ENCODE measurements at regions not wholly inside any gene's neighbourhood (a gene's known extent, or its start where the extent isn't known, plus 50 kb on each side); places are given as distances from the start of the nearest gene placed in this dataset.

GRCh38 chr12:87846045-87846444, 183.2 kb downstream of the C12orf50 start:
- DNase-seq (ENCODE audit: low spot score) (no peak), ATAC-seq (no peak)

DNA sequence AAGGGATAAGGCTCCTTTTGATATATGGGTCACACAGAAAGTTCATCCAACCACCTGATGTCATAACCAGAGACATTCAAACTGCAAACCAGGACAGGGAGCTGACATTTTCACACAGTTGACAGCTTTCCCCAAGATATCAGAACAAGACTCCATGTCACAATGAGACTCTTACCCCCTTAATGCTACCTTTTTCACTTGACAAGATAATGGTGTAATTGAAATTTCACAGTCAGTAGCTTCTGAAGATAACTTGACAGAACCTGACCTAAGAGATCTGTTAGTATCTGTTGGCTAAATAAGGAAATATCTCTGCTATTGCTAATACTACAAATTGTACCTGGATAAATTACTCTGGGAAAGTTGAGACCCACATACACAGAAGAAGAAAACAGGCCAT, 187.3 kb downstream of the C12orf50 start:
- DNase-seq (ENCODE audit: low spot score) (no peak), ATAC-seq (no peak)

- DNase-seq (ENCODE audit: low spot score) (no peak), ATAC-seq (no peak)
Observed at GRCh38 chr12:87836190-87836589, 193.0 kb downstream of the C12orf50 start.

DNA sequence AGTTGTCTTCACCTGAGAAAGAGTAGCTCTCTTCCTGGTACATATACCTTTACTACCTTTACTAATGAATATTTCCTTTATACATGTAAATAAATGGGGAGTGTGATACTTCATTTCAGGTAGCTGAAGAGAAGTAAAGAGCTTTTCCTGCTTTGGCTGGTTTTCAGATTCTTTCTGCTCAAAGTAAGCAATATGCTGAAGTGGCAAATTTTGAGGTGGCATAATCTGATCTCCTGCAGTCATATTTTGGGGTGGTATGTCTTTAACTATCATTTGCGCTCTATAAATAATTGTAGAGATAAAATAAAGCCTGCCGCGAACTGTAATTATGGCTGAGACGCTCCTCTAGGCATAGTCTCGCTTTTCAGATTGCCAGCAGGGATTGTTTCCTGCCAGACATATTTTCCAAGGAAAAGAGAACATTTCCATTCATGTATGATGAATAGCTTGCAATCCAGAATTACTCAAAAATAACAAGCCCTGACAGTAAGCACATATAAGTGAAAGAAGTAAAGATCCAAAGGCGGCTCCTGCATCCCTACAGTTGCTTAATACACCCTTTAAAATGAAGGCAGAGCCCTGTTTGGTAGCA, 200.7 kb downstream of the C12orf50 start:
- no peak for ATAC-seq
- no peak for DNase-seq (ENCODE audit: low spot score)

DNA sequence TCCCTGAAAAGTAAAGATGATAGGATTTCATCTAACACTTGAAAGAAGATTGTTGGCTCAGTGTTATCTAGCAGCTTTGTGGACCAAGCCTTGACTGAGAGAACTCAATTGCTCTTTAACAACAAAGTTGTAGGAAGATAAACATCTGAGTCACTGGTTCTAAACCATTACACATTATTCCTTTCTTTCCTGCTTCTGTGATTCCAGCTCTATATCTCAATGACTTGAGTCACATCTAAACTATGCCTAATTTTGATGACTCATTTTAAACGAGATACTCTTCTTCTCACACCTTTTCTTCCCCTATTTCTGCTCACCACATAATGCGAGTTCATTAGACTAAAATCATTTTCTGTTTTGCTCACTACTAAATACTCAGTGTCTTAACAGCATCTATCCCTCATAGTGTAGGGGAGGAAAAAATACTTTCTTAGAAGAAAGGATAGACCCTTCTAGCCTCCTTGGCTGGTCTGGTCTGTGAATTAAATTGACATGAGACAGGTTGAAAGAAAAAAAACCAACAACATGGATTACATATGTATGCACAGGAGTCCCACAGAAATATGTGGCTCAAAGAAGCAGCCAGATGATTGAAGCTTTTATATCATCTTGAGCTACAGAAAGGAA, 201.4 kb downstream of the C12orf50 start:
- ATAC-seq (no peak), DNase-seq (ENCODE audit: low spot score) (no peak)

GRCh38 chr12:87822923-87823322, 206.3 kb downstream of the C12orf50 start:
- DNase-seq (ENCODE audit: low spot score), result no peak
- no peak for ATAC-seq

GRCh38 chr12:87820524-87821202, 208.5 kb downstream of the C12orf50 start:
- DNase-seq (ENCODE audit: low spot score) (no peak), ATAC-seq (no peak)

DNA sequence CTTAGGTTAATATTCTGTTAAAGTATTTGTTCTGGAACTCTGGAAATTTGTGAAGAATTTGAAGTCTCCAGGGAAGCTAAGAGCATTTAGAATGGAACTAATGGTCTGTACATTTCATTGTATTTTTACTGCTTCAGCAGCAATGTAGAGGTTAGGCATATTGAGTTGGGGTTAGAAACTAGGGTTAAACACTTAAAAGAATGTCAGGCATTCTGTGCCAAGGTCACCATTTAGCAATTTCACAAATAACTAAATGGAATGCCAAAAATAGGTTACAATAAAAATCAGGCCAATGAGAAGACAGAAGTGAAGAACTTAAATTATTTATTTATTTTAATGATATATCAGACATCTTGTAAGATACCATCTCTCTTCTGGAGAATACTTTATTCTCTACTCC, 210.8 kb downstream of the C12orf50 start:
- DNase-seq (ENCODE audit: low spot score) (no peak), ATAC-seq (no peak)

DNA sequence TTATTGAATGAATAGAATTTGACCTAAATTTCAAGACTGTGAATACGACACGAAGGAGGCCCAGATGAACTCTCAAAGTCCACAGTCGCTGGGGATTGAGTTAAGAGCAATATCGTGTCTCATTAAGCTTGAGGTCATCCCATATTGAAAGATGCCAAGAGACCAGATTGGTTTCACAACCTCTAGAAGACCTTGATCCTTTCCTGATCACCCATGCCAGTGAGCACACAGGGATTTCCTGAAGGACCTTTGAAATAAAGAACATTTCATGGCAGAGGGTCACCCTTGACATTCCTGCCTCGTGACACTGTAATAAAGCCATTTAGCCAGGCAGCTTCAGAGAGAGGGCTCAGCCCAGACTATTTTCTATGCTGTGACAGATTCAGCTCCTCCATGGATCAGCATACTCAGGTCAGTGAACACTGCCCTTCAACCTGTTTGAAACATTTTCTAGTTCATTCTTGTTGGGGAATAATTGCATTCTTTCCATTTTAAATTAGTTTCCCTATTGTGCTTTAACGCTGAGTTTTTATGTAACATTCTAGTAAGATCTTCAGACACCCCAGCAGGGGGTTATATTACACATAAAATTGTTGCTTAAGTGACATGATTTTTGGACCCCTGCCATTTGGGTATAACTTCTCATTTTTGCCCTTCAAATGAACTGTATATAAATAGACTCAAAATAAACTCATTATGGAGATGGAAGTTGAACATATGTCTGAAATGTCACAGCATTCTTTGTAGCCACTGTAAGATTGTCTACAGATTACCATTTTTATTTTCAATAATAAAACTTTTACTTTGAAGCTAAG, 213.2 kb downstream of the C12orf50 start:
- peak; percentile 65 for DNase-seq (ENCODE audit: low spot score)
- peak; percentile 88 for ATAC-seq

GRCh38 chr12:87814625-87815024, 214.6 kb downstream of the C12orf50 start:
- no peak for DNase-seq (ENCODE audit: low spot score)
- no peak for ATAC-seq

DNA sequence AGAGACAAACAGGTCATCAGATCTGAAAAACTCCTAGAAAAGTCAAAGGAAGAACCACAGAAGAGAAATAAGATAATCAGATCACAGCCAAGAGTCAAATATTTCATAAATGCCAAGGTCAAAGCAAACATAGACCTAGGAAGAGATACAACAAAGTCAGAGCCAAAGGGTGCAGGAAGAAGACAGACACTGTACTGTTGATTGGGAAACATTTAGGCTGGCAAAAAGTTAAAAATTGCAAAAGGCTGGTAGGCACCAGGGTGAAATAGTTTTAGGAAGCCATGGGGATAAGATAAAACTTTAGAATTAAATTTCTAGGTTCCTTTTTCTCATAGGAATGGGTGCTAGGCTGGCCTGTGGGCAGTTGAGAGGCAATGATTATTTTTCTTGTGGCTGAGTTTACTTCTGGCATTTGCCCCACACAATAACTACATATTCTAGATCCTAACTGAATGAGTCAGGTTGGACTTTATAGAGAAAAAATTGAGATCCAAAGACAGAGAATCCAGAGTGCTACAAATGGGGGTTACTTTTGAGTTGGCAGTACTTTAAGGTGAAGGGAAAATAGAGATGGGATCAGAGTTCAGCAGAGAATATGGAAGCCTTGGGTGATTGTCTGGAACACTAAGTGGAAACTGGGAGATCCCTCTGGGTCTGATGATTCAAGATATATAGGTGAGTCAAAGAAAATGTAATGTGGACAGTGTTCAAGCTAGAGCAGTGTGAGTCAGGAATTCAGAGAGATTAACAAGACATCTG, 215.5 kb downstream of the C12orf50 start:
- peak; percentile 73 for ATAC-seq

GRCh38 chr12:87812681-87813080, 216.5 kb downstream of the C12orf50 start:
- DNase-seq (ENCODE audit: low spot score) (no peak), ATAC-seq (no peak)

More for the DNA sequence above, 215.5 kb downstream of the C12orf50 start:
- no peak for DNase-seq (ENCODE audit: low spot score)

GRCh38 chr12:87812030-87812429, 217.2 kb downstream of the C12orf50 start:
- ATAC-seq (no peak), DNase-seq (ENCODE audit: low spot score) (no peak)

DNA sequence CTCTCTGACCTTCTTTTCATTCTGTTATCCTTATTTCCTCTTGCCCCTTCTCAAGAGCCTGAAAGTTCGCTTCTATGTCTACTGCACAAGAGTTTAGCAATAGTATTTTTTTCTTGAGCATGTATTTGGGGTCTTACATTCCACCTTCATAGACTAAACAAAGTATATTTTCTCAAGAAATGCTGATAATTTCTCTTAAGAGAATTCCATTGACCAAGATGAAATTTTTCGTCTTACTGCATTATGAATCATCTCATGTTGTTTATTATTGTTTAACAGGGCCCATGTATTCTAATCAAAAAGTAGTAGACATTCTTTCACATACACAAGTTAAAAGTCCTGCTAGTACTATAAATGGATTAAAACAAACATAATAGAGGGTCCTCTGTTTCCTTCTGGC, 219.3 kb downstream of the C12orf50 start:
- ATAC-seq (no peak), DNase-seq (ENCODE audit: low spot score) (no peak)

DNA sequence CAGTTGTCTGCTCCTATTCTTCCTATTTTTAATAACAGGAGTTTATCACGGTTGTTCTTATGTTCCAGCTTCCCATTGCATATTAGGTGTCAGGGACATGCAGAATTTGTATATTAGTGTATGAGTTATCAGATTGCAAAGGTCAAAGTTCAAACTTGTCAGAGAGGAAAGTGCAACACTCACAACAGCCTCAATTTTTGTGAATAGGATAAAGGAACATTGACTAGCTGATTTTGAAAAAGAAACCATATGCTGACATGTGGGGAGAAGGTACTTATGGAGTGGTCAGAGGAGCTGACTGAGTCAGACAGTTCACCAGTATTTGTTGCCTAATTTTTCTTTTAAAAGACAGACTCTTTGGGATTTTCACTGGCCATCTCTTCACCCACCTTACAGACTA, 222.1 kb downstream of the C12orf50 start:
- DNase-seq (ENCODE audit: low spot score) (no peak), ATAC-seq (no peak)

- ATAC-seq (no peak), DNase-seq (ENCODE audit: low spot score) (no peak)
Observed at GRCh38 chr12:87806310-87806709, 222.9 kb downstream of the C12orf50 start.

DNA sequence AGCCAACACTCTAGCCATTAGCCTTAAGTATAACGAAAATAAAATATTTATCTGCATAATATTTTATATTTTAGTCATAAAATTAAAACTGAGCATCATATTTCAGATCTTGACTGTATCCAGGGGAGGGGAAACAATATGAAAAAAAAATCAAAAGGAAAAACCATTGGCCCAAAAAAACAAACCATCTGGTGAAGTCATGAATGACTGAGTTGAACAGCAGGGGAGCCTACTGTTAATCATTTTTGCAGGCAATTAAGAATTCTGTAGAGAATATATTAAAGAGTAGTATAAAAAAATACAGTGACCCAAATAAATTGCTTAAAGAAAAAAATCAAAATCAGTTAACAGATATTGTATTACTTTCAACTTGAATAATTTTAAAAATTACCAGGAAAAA, 224.8 kb downstream of the C12orf50 start:
- DNase-seq (ENCODE audit: low spot score), result no peak
- ATAC-seq, result no peak

DNA sequence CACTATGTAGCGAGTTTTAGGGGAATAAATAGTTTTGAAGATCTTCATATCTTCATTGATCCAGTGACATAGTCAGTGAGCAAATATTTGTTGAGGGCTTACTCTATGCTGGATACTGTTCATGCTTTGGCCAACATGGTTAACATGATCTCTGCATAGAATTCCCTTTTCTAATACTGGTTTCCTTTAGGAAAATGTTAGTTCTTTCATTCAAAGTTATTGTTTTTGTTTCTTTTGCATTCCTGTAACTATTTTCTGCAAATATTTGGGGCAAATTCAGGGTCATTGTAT, 226.5 kb downstream of the C12orf50 start:
- DNase-seq (ENCODE audit: low spot score) (no peak), ATAC-seq (peak; percentile 84)

DNA sequence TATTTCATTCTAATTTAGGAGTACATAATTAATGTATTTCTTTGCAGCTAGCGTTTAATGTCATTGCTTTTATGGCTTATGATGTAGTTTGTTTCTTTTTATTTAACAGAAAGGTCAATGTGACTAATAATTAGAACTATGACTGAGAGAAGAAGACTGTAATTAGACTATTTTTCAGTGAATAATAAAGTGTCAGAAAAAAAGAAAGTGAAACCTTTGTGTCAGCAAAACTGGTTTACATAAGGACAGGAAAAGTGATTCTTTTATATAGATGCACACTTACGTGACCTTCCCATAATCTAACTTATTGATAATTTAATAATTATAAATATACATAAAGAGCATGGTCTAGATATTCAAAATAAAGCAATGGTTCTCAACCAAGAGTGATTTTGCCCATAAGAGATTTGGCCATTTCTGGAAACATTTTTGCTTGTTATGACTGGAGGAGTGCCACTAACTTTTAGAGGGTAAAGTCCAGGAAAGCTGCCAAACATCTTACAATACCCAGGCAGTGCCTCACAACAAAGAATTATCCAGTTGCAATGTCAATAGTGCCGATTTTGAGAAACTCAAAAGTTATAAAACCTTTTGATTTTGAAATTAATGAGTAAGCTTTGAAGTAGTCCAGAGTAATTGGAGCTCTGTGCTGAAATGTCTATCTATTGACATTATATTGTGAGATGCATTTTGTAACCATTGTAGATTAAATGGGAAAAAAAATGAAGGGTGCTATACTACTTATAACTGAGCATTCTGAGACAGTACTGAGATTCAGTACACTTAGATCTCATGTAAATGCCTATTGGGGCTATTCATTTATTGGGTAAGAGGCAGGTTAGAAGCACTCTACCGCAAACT, 227.1 kb downstream of the C12orf50 start:
- ATAC-seq (peak; percentile 78), DNase-seq (ENCODE audit: low spot score) (no peak)

- DNase-seq (ENCODE audit: low spot score) (no peak), ATAC-seq (no peak)
Observed at GRCh38 chr12:87796961-87797516, 232.2 kb downstream of the C12orf50 start.
